Nephron progenitor cell (in vitro differentiated cells): ENCODE measurements at regions not wholly inside any gene's neighbourhood (a gene's known extent, or its start where the extent isn't known, plus 50 kb on each side); places are given as distances from the start of the nearest gene placed in this dataset.

Experiments
- DNase-seq: peaks from one replicate; pipeline ENCODE4 v3.0.0; 2021
- H3K27ac Mint-ChIP-seq: 2 replicates; pipeline ENCODE4 v1.8.0; 2021; ENCODE audit warnings: mild to moderate bottlenecking, moderate library complexity, mixed read lengths
- H3K27me3 Mint-ChIP-seq: 2 replicates; pipeline ENCODE4 v1.8.0; 2021; ENCODE audit warnings: mild to moderate bottlenecking, low read depth, mixed read lengths; ENCODE audit not compliant: poor library complexity
- H3K36me3 Mint-ChIP-seq: 2 replicates; pipeline ENCODE4 v1.8.0; 2021; ENCODE audit warnings: low read depth, mixed read lengths
- H3K4me1 Mint-ChIP-seq: 2 replicates; pipeline ENCODE4 v1.8.0; 2021; ENCODE audit warnings: mixed read lengths
- H3K4me3 Mint-ChIP-seq: 2 replicates; pipeline ENCODE4 v1.8.0; 2021; ENCODE audit warnings: mild to moderate bottlenecking, moderate library complexity, mixed read lengths
- H3K9me3 Mint-ChIP-seq: 2 replicates; pipeline ENCODE4 v1.8.0; 2021; ENCODE audit warnings: mild to moderate bottlenecking, moderate library complexity, mixed read lengths
- TF ChIP-seq, protein P1 (sequence below): fragments of 200-600 bp; sonication (generic); IDR thresholded peaks from 2 replicates; pipeline ENCODE4 v1.5.0; 2021; ENCODE audit warnings: antibody characterized with exemption

DNA sequence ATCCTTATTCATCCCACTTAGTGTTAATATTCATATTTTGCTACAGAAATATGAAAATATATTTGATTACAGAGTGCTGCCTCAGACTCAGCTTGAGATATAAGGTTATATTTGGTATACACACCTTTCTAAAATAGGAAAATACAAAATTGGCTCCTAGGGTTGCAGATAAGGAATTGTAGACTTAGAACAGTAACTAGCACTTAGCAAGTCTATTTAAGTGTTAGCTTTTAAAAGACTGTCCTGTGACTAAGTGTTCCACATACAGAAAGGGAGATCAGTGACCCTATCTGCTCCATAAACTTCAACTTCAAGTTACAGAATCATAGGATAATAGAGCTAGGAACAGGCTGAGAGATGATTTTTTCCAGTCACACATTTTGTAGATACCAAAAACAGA, 607.0 kb downstream of the ZNF608 start:
- DNase-seq = no peak
- Mint-ChIP-seq H3K4me1 (peaks cover 5% of the 10 kb centered on the region), H3K27ac (no peak overlapping the region), H3K9me3 (peaks cover 50% of the 10 kb centered on the region), H3K27me3 (no peaks in the 10 kb centered on the region), H3K36me3 (peaks cover 32% of the 10 kb centered on the region), H3K4me3 (no peak overlapping the region)
- TF ChIP-seq, protein P1, sequence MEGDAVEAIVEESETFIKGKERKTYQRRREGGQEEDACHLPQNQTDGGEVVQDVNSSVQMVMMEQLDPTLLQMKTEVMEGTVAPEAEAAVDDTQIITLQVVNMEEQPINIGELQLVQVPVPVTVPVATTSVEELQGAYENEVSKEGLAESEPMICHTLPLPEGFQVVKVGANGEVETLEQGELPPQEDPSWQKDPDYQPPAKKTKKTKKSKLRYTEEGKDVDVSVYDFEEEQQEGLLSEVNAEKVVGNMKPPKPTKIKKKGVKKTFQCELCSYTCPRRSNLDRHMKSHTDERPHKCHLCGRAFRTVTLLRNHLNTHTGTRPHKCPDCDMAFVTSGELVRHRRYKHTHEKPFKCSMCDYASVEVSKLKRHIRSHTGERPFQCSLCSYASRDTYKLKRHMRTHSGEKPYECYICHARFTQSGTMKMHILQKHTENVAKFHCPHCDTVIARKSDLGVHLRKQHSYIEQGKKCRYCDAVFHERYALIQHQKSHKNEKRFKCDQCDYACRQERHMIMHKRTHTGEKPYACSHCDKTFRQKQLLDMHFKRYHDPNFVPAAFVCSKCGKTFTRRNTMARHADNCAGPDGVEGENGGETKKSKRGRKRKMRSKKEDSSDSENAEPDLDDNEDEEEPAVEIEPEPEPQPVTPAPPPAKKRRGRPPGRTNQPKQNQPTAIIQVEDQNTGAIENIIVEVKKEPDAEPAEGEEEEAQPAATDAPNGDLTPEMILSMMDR = no peak

DNA sequence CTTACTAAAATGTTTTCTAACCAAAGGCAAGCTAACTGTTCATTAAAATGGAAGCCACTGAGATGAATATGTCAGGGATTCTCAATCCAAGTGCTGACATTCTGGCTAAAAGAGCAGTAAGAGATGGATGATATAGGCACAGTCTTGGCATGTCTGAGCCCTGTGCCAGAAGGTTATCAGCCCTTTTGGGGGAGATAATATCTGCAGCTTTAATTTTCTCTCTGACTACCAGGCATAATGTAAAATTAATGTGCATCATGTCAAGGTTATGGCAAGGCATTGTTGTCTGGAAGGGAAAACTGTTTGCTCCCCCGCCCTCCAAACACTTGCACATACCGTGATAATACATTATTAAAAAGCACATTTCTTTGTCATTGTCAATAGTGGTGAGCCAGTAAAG, 609.8 kb downstream of the ZNF608 start:
- Mint-ChIP-seq H3K4me3 (no peak overlapping the region), H3K9me3 (peaks cover 35% of the 10 kb centered on the region), H3K4me1 (peaks cover 17% of the 10 kb centered on the region), H3K36me3 (peaks cover 18% of the 10 kb centered on the region), H3K27me3 (no peaks in the 10 kb centered on the region), H3K27ac (no peak overlapping the region)
- TF ChIP-seq, protein P1 = no peak
- DNase-seq = no peak

DNA sequence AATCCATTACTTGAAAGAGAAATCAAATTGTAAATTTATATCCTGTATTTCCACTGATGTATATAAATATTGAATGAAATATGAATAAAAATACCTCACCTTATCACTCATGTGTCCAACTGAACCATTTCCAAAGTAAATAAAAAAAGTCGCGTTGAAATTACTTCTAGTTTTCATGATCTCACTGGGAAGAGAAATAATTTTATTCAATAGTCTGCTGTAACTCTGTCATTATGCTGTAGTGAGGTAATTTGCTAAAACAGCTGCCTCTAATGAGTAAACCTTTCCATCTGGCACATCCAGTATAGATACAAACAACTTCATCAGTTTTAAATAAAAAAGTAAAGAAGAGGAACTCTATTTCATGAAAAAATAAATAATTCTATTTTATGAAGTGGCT, 611.5 kb downstream of the ZNF608 start:
- Mint-ChIP-seq H3K27me3 (no peaks in the 10 kb centered on the region), H3K27ac (no peak overlapping the region), H3K36me3 (peaks cover 3% of the 10 kb centered on the region), H3K4me1 (peaks cover 26% of the 10 kb centered on the region), H3K9me3 (peaks cover 19% of the 10 kb centered on the region), H3K4me3 (no peak overlapping the region)
- TF ChIP-seq, protein P1 = no peak
- DNase-seq = no peak

DNA sequence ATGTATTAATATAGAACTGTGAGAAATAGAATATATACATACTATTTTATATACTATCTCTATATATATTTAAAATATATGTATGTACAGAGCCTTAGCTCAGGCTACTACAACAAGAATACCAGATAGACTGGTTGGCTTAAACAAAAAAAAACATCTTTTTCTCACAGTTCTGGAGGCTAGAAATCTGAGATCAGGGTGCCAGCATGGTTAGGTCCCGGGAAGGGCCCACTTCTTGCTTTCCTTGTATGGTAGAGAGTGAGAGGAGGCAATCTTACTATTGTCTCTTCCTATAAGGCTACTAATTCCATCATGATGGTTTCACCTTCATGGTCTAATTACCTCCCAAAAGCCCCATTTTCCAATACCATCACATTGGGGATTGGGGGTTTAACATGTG, 613.0 kb downstream of the ZNF608 start:
- Mint-ChIP-seq H3K27me3 (no peaks in the 10 kb centered on the region), H3K4me3 (no peak overlapping the region), H3K36me3 (no peaks in the 10 kb centered on the region), H3K27ac (no peak overlapping the region), H3K9me3 (peaks cover 12% of the 10 kb centered on the region), H3K4me1 (peaks cover 34% of the 10 kb centered on the region)
- no peak for DNase-seq
- TF ChIP-seq, protein P1 = no peak

DNA sequence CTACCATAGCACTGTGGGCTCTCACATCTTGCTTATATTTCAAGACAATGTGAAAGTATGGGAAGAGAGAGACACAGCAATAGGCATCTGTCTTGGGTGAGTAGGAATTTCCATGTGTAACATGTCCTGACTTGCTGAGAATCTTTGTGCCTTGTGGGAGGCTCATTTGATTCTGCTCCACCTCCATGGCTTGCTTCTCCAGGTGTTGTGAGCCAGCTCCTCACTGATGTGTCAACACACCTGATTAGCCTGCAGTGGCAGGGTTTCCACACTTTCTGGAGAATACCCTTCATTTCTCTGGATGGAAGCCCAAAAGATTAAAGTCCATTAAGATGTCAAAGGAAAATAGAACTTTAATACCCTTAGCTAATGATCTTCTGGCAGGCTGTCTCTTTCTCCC, 613.6 kb downstream of the ZNF608 start:
- Mint-ChIP-seq H3K36me3 (no peaks in the 10 kb centered on the region), H3K9me3 (peaks cover 8% of the 10 kb centered on the region), H3K4me3 (no peak overlapping the region), H3K4me1 (peaks cover 40% of the 10 kb centered on the region), H3K27me3 (no peaks in the 10 kb centered on the region), H3K27ac (no peak overlapping the region)
- TF ChIP-seq, protein P1 = no peak
- no peak for DNase-seq

- TF ChIP-seq, protein P1 = no peak
- no peak overlapping the region for H3K27ac Mint-ChIP-seq
These were observed 615.0 kb downstream of the ZNF608 start for GRCh38 chr5:124131466-124131865.

More at GRCh38 chr5:124131466-124131865, 615.0 kb downstream of the ZNF608 start:
- H3K9me3 Mint-ChIP-seq = peaks cover 3% of the 10 kb centered on the region
- H3K4me3 Mint-ChIP-seq = no peak overlapping the region
- H3K36me3 Mint-ChIP-seq = no peaks in the 10 kb centered on the region
- no peaks in the 10 kb centered on the region for H3K27me3 Mint-ChIP-seq
- H3K4me1 Mint-ChIP-seq = peaks cover 52% of the 10 kb centered on the region
- DNase-seq = no peak
